Kidney capillary endothelial cell (primary cell): ENCODE measurements at regions not wholly inside any gene's neighbourhood (a gene's known extent, or its start where the extent isn't known, plus 50 kb on each side); places are given as distances from the start of the nearest gene placed in this dataset.
"Not testable (repeated sequence)": the region's sequence is repeated elsewhere in the genome, so short reads cannot be mapped to it uniquely, and the experiment has no call there.

Source experiments
- DNase-seq: peaks from one replicate; pipeline ENCODE4 v3.0.0-alpha.2; 2018; ENCODE audit warnings: low spot score

- DNase-seq = peak; percentile 23
Observed at GRCh38 chrX:4547213-4547836, 833.9 kb upstream of the PRKX start.

- not testable (repeated sequence) for DNase-seq
Observed at GRCh38 chrX:4546178-4546577, 832.7 kb upstream of the PRKX start.

- no peak for DNase-seq
Observed at GRCh38 chrX:4528247-4528646, 814.8 kb upstream of the PRKX start.

GRCh38 chrX:4485912-4486311 lies 772.5 kb upstream of the PRKX start:
- no peak for DNase-seq

- no peak for DNase-seq
Observed at GRCh38 chrX:4484266-4484665, 770.8 kb upstream of the PRKX start.

- no peak for DNase-seq
Observed at GRCh38 chrX:4451591-4451990, 738.1 kb upstream of the PRKX start.

- DNase-seq = no peak
Observed at GRCh38 chrX:4450177-4450576, 736.7 kb upstream of the PRKX start.

GRCh38 chrX:4435905-4436304 lies 722.5 kb upstream of the PRKX start:
- no peak for DNase-seq

- no peak for DNase-seq
Observed at GRCh38 chrX:4397471-4397870, 684.0 kb upstream of the PRKX start.

- no peak for DNase-seq
Observed at GRCh38 chrX:4382273-4382672, 668.8 kb upstream of the PRKX start.

GRCh38 chrX:4380710-4381109 lies 667.3 kb upstream of the PRKX start:
- DNase-seq = no peak

- no peak for DNase-seq
Observed at GRCh38 chrX:4379071-4379470, 665.6 kb upstream of the PRKX start.

- no peak for DNase-seq
Observed at GRCh38 chrX:4373791-4374190, 660.3 kb upstream of the PRKX start.

GRCh38 chrX:4358577-4358976 lies 645.1 kb upstream of the PRKX start:
- DNase-seq = no peak

- no peak for DNase-seq
Observed at GRCh38 chrX:4322916-4323315, 609.5 kb upstream of the PRKX start.

GRCh38 chrX:4320436-4320947 lies 607.0 kb upstream of the PRKX start:
- no peak for DNase-seq

GRCh38 chrX:4315891-4316290 lies 602.4 kb upstream of the PRKX start:
- DNase-seq = no peak

GRCh38 chrX:4314586-4314985 lies 601.1 kb upstream of the PRKX start:
- no peak for DNase-seq

- DNase-seq = no peak
Observed at GRCh38 chrX:4277122-4277521, 563.7 kb upstream of the PRKX start.

- DNase-seq = no peak
Observed at GRCh38 chrX:4268676-4269075, 555.2 kb upstream of the PRKX start.

- DNase-seq = no peak
Observed at GRCh38 chrX:4265036-4265435, 551.6 kb upstream of the PRKX start.

GRCh38 chrX:4263030-4263803 lies 549.8 kb upstream of the PRKX start:
- no peak for DNase-seq

GRCh38 chrX:4253092-4253491 lies 539.6 kb upstream of the PRKX start:
- no peak for DNase-seq

GRCh38 chrX:4249401-4249800 lies 536.0 kb upstream of the PRKX start:
- DNase-seq = no peak
